ENCODE measurements at regions not wholly inside any gene's neighbourhood (a gene's known extent, or its start where the extent isn't known, plus 50 kb on each side); places are given as distances from the start of the nearest gene placed in this dataset.

DNA sequence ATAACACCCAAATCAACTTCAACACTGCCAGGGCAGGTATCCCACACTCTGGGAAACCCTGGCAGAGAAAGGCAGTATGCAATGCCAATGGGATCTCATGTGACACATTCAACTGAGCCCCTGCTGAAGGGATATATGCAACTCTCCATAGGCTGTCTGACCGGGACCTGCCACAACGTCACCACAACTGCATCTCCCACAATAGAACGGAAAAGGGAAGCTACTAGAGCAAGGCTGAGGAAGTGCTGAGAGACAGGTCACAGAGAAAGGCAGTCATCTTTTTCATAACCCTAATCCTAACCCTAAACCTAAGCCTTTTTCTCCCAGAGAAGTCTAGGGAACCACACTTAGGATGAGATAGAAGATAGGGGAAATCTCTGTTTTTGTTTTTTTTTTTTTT lies 345.9 kb upstream of the CD180 start:
- DNase-seq = no peak

DNA sequence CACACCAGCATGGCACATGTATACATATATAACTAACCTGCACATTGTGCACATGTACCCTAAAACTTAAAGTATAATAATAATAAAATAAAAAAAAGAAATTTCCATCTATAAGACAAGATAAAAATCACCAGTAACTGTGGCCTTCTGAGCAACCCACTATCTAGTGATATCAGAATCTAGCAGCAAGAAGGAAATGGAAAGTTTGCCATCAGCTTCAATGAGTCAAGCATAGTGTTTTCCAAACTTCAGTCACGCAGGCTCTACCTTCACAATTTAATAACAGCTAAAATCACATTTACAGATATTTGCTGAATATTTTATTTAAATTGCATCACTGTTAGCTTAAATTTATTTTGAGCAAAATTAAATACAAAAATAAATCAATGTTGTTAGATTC lies 345.3 kb upstream of the CD180 start:
- DNase-seq = no peak

DNA sequence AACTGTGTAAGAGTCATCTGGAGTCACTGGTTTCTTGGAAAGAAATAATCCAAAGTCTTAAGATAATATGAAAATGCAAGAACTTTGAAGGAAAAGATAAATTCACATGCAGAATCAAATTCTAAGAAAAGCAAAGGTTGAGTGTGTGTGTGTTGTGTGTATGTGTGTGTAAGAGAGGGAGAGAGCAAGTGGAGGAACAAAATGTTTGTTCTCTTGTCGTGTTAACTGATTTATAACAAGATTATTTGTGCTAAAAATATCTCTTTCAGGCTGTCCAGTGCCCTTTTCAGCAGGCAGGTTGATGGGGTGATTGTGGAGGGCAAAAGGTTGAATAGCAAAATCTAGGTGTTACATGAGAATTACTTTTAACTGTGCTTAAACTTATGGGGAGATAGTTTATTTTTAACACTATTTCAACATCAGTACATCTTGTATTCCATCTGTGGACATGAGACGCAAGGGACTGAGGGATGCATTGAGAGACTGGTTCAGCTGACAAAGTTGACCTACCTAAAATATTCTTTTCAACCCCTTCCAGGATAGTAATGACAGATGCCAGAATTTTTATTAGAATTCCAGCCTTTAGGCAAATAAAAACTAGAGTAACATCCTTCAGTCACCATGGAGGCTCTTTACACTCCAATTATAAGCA lies 342.4 kb upstream of the CD180 start:
- no peak for DNase-seq

DNA sequence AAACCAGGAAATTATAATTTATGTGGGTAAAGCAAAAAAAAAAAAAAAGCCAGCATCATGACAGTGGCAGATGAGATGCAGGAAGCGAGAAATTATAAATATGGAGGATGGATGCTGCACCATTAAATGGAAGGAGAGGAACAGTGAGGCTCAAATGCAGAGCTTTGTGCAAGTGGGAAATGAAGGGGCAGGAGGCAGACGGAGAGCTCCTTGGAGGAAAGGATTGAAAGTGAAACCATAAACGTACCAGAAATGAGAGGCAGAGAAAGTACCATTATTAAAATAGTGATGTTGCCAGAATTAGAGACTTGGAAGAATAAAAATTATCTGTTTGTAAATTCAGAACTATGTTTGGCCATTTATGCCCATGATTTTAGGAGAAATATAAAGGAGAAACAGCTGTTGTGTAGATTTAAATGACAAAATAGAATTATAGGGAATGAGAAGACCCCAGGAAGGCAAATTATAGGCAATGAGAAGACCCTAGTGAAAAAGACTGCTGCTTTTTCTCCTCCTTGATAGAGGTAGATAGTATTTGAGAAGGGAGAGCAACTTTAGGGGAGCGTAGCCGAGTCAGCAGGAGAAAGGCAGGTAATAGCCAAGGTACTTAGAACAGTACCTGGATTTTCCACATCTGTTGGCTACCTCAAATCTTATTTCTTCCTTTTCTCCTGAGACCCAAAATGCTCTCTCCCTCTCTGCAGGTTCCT lies 341.0 kb upstream of the CD180 start:
- DNase-seq = no peak

DNA sequence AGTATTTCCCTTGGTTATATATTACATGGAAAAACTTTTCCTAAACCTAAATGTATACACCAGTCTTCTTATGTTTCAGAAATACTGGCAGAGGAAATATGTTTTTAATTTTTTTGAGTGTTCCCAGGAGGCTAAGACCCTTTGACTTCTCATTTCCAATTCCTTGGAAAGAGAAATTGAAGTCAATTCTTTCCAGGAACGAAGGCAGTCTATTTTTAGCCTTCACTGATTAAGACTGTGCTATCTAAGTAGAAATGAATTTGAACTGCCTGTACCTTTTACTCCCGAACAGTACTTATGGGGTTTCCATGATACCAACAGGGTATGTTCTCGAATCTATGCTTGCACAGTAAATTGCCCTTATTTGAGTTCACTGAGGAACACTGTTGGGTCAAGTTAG lies 340.3 kb upstream of the CD180 start:
- no peak for DNase-seq

DNA sequence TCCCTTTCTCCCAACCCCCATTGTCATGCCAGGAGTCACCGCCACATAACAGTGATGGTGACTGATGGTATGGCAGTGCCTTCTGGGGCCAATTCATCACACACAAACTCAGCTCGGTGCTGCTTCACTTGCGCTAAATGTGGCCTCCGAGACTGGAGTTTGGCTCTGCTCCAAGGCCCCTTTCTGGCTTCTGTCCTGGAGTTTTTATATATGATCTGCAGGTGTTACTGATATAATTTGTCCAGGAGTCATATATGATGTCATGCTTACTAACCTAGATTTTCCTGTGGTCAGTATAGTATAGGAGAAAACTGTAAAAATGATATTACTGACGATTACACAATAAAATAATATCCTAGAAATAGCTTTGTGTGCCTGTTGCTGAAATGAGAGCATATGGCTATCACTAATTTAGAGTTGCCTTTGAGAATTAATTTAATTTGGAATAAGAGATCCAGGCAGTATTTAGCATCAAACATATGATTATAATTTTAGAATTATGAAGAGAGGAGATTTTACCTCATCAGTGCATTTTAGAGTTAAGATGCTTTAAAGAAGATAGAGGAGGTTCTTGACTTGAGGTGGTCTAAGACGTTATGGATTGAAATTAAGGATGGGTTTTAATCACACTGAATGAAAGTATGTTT lies 334.1 kb upstream of the CD180 start:
- no peak for DNase-seq

- no peak for DNase-seq
Measured at GRCh38 chr5:67528953-67529352, 332.4 kb upstream of the CD180 start.

GRCh38 chr5:67526793-67527192 lies 330.2 kb upstream of the CD180 start:
- no peak for DNase-seq

GRCh38 chr5:67520161-67520908 lies 323.7 kb upstream of the CD180 start:
- no peak for DNase-seq

DNA sequence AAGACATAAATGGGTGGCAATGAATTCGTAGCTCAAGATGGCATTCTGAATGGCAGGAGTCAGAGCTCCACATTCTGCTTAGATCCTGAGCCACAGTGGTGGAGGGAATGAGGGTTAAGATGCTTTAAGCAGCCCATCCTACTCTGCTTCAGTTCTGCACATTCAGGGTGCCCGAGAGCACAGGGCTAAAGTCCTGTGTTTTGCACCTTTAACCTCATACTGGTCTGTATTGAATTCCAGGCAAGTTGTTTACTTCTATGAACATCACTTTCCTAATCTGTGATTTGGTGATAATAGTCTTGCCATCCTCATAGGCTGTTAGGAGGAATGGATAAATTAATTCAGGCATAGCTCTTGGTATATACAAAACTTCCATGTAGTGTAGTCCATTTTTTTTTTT lies 321.6 kb upstream of the CD180 start:
- no peak for DNase-seq

- DNase-seq = peak; percentile 34
Measured at GRCh38 chr5:67516948-67517565, 320.5 kb upstream of the CD180 start.

DNA sequence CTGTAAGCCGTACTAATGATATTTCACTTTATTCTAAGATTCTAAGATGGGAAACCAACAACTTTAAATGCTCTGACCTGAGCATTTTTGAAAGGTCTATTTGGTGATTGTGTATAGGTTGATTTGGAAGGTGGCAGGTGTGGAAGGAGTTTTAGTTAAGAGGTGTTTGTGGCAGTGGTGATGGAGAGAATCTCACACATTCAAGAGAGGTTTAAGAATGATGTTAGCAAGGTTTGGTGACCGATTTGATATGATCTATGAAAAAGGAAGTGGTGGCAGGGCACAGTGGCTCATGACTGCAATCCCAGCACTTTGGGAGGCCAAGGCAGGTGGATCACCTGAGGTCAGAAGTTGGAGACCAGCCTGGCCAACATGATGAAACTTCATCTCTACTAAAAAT lies 319.2 kb upstream of the CD180 start:
- DNase-seq = no peak

- DNase-seq = no peak
Measured at GRCh38 chr5:67515020-67515689, 318.6 kb upstream of the CD180 start.

DNA sequence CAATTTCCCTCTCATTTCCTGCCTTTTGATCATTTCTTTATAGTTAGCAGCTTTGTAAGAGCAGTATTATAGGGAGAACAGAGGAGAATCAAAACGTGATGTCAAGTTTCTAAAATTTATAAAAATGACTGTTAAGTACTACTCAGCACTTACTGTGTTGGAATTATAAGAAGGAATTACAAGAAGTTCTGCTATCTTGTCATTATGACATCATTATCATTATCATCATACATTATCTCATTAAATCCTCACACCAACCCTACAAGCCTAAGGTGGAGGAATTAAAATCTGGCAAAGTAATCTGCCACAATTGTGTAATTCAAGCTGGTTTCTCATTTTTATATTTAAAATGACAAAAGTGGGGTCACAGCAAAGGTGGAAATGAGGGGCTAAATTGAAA lies 316.2 kb upstream of the CD180 start:
- DNase-seq = no peak

DNA sequence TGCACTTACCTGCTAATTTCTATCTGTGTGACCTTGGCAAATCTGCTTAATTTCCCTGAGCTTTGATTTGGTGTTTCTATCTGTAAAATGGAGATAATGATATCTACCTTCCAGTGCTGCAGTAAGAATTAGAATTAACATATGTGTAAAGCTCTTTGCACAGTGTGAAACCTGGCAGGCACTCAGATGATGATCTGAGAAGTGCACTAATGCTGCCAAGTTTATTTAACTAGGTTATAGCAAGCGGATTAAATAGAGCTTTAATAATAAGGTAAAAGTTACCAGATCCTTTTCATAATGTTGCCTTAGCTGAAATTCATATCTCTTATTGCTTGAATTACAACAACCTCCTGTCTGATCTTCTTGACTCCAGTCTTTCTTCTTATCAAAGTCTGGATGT lies 315.3 kb upstream of the CD180 start:
- no peak for DNase-seq

DNA sequence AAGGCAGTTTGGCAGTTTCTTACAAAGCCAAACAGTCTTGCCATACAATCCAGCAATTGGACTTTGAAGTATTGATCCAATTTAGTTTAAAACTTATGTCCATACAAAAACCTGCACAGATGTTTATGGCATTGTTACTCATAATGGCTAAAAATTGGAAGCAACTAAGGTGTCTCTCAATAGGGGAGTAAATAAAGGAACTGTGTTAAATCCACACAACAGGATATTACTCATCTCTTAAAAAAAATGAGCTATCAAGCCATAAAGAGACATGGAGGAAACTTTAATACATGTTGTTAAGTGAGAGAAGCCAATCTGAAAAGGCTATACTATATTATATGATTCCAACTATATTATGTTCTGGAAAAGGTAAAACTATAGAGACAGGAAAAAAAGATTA lies 313.6 kb upstream of the CD180 start:
- DNase-seq = no peak

DNA sequence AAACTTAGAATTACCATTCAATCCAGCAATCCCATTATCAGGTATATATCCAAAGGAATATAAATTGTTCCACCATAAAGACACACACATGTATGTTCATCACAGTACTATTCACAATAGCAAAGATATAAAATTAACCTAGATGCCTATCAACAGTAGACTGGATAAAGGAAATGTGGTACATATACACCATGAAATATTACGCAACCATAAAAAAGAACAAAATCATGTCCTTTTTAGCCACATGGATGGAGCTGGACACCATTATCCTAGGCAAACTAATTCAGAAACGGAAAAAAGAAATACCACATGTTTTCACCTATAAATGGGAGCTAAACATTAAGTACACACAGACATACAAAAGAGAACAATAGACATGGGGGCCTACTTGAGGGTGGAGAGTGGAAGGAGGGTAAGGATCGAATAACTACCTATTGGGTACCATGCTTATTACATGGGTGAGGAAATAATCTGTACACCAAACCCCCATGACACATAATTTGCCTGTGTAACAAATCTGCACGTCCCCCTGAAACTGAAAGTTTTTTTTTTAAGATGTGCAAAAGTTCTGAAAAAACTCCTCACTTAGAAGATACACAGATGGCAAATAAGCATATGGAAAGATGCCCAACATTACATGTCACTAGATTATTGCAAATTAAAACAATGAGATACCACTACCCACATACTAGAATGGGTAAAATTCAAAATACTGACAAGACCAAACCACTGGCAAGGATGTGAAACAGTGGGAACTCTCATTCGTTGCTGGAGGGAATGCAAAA lies 313.0 kb upstream of the CD180 start:
- no peak for DNase-seq

DNA sequence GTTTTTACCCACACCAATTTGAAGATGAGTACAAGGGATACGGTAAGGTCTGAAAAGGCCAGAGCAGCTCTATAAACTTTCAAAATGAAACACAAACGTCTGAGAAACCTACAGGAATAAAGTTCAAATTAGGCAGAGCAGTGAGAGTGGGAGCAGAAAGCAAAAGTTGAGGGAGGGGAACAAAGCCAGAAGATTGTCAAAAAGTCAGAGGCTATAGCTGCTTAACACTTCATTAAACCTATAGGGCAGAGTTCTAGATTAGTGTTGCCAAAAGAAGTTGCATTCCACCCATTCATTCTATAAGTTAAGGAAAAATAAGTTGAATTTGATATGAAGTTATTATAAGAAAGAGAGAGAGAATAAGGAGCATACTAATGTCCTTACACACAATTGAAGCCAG lies 309.6 kb upstream of the CD180 start:
- no peak for DNase-seq

GRCh38 chr5:67502951-67503350 lies 306.4 kb upstream of the CD180 start:
- no peak for DNase-seq

- no peak for DNase-seq
Measured at GRCh38 chr5:67496051-67496450, 299.5 kb upstream of the CD180 start.

- no peak for DNase-seq
Measured at GRCh38 chr5:67495072-67495471, 298.5 kb upstream of the CD180 start.
